Renal cortical epithelial cell (primary cell): ENCODE measurements at regions not wholly inside any gene's neighbourhood (a gene's known extent, or its start where the extent isn't known, plus 50 kb on each side); places are given as distances from the start of the nearest gene placed in this dataset.

Source experiments
- DNase-seq: peaks from one replicate; pipeline ENCODE4 v3.0.0-alpha.2; 2011; ENCODE audit warnings: low read depth

DNA sequence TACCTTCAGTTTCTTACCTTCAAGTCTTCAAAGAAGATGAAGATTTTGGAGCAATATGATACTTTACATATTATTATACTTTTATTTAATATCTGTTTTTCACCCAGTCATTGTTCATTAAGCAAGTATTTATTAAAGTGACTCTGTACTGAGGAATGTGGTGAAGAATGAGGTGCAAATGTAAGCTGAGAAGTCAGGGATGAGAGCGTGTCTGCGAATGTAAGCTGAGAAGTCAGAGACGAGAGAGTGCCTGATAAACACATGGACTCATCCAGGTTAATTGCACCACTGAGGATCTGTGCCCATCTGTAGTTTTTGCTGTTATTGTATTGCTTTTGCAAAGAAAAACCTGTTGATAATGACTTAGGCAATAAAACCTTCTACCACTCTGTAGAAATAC lies 211.9 kb upstream of the FAR2 start:
- DNase-seq = peak; percentile 34

DNA sequence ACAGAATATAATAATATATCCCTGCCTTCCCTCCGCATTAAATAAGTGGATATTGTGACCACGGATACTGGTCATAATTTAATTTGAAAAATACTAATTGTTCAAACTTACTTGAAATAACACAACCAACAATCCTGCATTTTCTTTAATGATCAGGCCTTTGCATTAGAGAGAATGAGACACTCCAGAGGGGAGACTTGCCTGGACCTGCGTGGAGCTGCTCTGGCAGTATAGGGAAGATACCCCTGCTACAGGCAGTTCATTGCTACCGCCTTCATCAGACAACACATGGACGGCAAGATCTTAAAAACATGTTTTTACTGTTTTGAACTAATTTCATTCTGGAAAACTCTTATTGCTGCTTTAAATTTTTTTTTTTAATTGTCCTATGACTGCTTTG lies 211.0 kb upstream of the FAR2 start:
- DNase-seq = no peak

DNA sequence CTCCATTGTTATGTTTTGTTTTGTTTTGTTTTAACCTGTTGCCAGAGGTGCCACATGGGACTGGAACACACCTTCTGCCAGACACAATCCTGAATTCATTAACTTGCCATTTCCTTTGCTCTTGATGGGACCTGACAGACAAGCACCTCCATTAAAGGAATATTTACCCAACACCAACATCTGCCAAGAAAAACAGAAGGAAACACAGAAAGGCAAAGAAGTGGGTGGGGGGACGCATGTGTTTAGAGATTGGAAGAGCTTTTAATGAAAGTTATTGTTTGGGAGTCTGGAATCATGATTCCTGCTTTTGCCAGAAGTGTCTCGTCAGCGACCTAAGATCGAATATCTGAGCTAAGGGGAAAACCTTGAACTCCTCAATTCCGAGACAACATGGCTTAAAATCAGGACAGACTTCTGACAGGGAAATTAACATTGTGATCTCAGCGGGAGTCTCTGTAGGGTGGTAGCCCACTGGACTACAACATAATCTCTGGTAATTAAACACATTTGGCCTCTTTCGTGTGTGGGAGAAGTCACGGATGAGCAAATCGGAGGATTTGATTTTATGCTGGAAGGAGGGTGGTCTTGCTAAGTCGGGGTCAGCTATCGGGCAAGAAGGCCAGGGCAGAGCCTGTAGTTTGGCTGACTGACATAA lies 210.4 kb upstream of the FAR2 start:
- peak; percentile 44 for DNase-seq

DNA sequence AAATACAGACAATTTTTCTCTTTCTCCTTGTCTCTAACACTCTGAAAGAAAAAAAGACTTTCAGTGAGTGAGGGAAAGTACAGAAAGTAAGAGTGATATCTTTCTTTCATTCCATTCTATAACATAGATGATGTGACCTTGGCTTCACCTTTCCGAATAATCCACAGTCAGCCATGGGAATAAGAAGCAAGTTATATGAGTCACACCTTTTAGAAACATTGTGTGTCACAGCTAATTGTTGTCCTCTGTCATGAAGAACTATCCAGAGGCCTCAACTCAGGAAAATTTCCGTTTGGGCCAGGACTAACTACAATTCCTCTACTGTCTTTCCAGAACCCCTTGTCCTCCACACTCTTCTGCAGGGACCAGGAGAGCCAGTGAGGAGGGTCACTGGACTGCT lies 209.7 kb upstream of the FAR2 start:
- DNase-seq = no peak

DNA sequence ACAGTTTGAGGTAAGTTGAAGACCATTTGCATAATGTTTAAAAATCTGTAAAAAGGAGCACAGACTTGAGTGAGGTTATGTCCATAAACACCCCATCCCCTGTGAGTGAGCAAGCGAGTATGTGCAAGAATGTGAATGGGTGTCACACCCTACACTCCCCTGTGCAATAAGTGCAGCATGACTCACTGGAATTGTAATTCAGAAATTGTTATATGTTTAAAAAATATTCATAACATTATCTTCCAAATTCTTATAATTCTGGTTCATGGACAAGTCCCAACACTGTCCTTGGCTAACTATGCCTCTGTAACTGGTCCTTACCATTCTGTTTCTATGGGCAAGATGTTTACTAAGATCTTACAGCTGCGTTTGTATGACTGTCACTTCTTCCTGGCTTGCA lies 207.8 kb upstream of the FAR2 start:
- DNase-seq = no peak

DNA sequence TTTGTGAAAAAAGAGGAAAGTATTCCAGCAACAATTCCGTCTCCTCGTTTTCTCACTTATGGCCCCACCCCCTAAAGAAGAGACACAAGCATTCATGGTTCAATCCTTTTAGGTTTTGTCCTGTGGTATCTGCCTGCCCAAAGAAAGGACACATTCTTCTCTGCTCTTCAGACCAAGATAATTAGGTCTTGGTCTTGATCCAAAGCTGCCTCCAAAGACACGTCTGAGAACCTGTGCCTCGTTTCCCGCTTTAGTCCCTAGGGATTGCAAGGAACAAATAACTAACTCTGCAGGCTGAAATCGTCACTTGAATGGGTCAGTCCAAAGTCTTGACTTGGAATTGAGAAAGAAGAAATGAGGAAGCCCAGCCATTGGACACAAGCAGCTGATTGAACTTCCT lies 202.7 kb upstream of the FAR2 start:
- DNase-seq = no peak

DNA sequence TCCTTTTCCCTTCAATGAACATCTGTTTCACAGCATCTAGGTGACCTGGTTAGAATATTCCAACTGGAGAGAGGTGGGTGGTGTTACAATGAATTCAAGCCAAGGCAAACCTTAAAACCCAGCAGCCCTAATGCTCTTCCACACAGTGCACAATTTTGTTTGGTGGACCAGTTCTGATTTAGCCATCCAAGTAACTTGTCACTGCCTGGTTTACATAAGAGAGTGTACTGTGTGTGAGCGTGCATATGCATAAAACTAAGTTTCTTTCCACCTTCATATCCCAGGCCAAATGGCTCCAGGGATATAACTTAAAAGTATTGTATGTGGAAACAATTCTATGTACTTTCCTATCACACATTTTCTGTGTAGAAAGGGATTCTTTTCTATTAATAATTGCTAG lies 200.4 kb upstream of the FAR2 start:
- DNase-seq = no peak

DNA sequence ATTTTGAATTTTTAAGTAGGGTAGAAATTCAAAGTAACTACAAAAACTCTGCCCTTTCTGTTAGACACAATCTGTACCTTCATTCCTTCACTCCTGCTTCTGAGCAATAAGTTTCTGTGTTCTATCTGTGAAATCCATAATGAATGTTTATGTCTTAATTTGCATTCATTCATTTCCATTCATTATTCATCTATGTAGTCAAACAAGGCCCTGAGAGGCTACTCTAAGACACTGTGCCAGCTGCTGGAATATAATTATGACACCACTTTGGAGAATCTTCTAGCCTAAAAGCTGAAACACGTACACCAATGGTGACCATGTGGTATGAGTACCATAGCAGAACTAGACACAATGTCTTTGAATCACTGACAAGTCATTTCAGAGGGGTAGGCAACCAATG lies 199.9 kb upstream of the FAR2 start:
- DNase-seq = no peak

DNA sequence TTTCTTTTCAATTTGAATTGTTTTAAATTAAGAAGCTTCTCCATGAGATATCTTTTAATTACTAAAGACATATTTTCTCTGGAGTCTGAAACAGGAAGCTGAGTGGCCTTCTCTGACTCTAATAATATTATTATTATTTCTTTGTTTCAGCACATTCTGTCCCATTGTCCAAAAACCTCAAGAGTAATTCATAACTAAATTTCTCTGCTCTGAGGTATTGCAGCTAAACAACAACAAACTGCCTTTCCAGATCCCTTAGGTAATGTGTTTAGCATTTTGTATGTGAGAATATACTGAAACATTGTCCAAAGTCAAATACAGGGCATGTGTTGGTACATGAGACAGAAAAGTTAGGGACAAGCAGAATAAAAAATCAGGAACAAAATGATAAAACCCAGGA lies 199.0 kb upstream of the FAR2 start:
- no peak for DNase-seq

DNA sequence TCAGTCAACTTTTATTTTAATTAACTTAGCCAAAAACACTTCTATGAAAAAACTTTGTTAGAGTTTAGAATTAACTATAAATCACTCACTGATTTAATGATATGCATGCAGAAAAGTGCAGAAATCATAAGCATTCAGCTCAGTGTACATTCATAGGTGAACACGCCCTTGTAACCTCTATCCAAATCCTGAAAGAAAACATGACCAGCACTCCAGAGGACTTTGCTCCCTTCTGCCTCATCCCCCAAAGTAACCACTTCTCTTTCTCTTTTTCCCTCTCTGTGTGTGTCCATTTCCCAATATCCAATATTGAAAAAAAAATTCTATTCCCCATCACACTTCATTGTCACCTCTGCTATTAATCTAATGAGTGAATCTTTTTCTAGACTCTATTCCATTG lies 197.1 kb upstream of the FAR2 start:
- no peak for DNase-seq

DNA sequence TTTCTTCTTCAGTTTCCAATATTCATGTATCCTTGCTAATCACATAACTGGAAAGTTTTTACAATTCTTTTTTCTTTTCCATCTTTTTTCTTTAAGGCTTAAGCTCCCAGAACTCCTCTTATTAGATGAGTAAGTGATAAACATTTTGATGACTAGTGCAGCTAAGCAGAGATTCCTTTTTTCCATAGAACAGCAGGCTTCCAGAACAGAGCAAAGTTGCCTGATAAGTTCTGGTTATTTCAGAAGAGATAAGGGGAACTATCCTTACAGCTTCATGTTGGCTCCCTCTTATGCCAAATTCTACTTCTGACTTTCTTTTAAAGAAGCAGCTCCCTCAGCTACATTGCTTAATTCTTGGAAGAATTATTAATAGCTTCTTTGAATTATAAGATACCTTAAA lies 194.7 kb upstream of the FAR2 start:
- no peak for DNase-seq

DNA sequence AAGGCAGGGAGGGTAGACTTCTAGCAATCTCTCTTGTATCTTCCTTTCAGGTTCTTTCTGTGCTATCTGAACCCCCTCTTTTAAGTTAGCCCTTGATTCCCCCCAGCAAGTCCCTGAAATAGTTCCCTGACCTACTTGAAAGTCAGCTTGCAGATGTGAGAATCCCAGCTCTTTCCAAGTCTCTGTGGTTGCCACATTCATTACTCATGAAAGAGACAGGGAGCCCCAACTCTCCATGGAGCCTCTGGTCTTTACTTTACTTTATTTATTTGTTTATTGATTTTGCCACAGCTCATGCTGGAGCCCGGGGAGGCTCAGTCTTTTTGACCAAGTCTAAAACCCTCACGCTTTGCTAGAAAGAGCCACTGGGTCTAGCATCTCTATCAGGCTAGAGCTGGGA lies 193.6 kb upstream of the FAR2 start:
- DNase-seq = no peak

DNA sequence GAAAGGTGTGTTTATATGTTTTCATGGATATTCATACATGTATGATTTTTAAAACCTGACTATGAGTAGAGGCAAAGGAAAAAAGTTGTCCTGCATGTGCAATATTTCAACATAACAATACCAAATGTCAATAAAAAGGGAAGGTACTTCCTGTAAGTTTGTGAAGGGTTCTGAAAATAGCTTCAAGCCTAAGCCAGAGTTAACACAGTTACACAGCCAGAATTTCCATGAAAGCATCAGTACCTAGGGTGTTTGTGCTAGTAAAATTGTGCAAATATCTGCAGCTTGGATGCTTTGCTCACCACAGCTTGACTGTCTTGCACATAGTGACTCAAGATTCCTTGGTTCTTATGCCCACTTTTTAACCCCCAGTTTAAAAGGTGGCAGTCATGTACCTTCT lies 193.1 kb upstream of the FAR2 start:
- no peak for DNase-seq

DNA sequence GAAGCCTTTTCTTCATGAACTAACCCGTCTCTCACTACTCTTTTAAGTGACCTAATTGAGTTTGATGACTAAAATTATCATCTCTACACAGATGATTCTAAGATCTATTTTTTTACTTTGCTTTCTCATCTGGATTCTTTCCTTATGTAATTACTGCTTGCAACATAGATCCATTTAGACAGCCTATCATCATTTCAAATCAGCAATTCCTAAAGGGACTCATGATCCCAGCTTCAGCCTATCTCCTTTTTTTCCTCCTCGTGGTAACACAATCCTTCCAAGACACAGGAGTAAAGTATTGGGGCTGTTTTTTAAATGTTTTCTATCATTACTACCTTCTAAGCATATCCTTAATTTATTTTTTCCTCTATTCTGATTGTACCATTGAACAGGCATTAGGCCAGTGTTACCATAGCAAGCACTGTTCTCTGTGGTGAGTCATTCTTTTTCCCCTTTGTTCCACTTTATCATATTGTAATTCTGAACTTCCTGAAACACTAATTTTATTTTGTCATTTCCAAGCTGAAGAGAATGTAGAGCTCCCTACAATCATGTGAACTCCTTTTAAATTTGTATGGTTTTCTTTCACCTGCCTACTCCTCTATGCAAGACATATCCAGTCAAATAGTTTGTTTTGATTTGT lies 190.4 kb upstream of the FAR2 start:
- DNase-seq = peak; percentile 38

DNA sequence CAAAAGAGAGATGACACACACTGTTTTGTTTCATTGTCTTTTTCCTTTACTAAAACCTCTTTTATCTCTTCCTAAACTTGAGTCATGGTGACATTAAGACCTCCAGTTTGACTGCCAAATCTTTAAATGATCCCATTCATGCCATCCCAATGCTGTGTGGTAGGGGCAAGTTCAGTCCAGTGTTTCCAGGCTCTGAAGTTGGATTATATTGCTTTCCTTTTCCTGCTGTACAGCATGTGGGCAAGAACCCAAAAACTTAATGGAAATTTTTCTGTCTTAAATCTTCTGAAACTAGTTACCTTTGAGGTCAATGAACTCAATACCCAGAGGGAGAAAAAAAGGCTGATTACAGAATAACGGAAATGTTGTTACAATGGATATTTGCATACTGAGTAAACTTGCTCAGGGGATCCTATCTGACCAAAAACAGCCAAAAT lies 187.1 kb upstream of the FAR2 start:
- peak; percentile 43 for DNase-seq

DNA sequence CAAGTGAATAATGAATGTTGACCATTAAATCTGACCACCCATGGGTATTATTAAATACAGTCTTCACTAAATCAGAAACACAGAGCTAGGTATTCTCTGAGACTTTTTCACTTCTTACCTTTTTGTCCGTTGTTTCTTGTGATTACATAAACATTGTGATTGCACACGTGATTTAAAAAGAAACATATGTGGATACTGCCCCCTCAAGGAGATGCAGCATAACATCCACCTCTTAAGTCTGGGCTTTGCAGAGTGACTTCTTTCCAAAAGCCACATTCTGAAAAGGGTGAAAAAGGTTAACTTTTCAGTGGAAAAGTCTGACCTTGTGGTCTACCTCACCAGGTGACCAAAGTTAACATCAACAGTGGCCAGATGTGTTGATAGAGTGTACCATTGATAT lies 185.5 kb upstream of the FAR2 start:
- peak; percentile 23 for DNase-seq

DNA sequence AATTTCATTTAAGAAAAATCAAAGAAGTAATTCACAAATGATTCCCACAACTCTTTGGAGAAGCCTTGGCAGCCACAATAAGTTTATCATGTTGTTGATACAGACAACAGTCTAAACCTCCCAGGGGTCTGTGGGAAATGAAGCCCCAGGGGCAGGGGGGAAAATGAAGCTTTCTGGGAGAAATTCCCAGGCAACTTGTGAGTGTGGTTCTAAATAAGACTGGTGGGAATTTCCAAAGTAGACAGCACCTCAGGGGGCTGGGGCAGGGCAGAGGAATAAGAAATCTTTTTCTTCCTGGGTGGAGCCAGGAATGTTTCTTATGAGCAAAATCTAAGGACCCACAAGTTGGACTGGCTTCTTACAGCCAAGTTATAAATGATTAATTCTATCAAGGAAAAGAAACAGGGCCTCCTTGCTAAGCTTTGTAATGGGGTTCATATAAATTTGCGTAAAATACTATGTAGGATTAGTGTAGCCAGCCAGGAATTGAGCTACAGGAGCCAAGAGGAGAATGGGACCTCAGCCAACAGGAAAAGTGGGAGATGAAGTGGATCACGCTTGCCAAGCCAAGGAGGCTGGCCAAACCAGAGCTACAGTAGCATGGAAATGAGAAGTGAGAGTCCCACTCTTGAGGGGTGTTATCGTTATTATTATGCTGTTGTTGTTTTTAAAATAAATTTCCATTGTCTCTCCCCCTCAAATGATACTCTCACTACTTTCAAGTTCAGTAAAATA lies 182.9 kb upstream of the FAR2 start:
- DNase-seq = peak; percentile 22

DNA sequence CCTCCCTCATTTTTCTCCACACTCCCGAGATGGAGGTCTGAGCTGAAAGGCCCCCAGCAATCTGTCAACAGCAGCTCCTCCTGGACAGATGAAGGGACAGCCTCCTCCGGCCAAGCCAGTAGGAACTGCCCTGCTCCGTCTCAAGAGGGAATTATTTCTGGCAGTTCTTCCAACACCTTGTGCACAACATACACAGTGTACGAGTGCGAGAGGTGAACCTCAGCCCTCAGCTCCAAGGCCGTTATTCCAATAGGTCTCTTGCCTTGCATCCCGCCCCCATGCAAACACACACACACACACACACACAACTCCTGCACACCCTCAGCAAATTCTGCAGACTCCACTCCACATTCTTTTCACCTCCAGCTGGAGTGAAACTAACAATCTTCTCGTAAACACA lies 181.7 kb upstream of the FAR2 start:
- no peak for DNase-seq

DNA sequence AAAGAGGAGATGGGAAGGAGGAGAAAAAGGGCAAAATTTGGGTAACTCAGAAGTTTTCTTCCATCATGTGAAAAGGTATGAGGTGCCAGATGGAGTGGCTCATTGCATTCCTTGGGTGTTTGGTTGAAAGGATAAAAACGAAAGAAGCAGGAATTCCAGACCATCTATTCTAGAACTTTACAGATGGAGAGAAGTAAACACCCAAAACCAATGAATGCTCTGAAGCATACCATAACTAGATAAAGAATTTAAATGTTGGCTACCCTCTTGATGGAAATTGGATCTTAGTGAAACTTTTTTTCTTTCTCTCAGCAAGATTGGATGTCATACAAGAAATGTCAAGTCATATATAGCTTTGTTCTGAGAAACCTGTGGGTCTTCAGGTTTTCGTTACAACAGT lies 175.6 kb upstream of the FAR2 start:
- DNase-seq = no peak

DNA sequence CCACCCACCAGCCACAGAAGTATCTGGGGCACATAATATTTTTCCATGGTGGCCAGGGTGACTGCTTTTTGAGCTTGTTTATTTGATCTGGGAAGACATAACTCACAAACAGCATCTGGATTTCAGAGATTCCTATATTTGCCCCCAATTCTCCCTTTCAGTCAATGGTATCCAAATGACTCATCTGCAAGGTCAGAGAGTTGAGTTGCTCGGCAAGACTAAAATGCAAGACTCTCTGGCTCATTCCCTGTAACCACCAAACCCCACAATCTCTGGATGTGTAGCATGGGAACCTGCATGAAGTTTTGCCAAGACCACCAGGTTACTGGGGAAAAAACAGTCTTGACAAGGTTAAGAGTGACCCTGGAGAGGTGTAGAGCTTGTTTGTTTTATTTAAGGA lies 174.9 kb upstream of the FAR2 start:
- no peak for DNase-seq

DNA sequence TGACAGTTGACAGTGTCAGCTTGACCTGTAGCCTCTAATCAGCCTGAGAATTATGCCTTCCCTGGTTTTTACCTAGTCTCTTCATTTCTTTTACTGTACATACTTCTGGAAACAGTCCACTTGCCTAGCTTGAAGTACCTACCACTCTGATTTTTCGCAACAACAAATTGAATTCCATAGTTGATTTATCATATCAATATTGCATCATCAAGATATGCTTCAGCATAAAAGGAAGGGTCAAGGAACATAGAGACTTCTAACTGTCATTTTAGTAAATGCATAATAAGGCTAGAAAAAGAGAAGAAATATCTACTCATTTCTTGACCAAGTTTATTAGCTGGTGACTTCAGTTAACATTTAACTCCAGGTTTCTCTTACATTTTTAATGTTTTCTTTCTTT lies 174.2 kb upstream of the FAR2 start:
- DNase-seq = no peak

DNA sequence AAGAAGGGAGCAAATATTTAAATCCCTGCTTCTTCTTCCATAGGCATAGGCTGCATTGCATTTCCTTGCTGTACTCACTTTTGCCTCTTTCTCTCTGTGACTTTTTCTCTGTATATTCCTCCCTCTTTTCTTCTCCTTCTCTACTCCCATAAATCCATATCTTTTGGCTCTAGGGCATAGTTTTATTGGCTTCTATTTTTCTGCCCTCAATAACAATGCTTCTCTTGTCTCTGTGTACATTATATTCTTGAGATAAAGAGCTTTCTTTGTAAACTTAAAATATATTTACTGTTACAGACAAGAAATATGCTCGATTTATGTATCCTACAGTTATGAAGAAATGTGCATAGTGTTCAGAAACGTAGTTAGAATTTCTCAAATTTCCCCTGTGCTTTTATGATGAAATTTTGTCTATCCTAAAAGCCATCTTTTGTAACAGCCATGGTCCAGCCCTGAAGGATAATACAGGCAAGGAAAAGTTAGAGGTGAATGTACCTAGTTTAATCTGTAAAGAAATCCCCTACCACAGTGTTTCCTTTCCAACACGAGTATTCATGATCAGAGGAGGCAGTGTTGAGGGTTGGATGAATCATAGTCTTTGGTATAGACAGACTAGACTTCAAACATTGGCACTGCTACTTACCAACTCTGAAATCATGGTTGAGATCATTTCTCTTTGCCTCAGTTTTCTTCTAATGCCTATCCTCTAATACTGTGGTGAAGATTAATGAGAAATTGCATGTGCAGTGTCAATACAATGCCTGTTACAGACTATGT lies 173.3 kb upstream of the FAR2 start:
- DNase-seq = peak; percentile 4

DNA sequence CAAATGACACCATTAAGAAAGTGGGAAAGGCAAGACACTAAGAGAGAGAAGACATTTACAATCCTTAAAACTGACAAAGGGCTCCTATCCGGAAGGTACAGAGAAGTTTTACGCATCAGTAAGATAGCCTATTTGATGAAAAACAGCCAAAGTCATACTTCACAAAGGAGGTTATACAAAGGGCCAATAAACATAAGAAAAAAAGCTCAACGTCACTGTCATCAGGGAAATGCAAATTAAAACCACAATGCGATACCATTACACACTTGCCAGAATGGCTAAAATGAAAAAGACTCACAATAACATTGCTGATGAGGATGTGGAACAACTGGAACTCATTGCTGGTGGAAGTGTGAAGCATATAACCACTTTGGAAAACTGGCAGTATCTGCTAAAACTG lies 168.6 kb upstream of the FAR2 start:
- DNase-seq = no peak
